ENCODE measurements at regions not wholly inside any gene's neighbourhood (a gene's known extent, or its start where the extent isn't known, plus 50 kb on each side); places are given as distances from the start of the nearest gene placed in this dataset.
"Not testable (repeated sequence)": the region's sequence is repeated elsewhere in the genome, so short reads cannot be mapped to it uniquely, and the experiment has no call there.

DNA sequence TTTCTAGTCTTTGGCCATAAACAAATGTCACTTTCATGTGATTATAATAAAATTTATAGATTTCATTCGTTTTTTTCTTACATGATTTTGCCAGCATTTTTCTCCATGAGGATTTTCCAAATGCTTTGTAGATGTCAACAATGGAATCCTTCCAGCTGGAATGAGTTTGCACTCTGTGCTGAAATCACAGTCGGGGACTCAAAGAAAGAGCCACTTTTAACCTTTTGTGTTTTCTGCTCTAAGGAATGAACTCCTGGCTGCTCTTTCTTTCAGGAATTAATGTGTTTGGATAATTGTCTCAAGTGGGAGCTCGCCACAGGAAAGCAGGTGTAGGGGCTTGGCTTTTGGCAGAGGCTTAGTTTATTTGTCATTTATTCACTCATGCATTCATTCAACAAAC lies 372.3 kb upstream of the SALL1 start:
- DNase-seq, result no peak

- no peak for DNase-seq
Observed at GRCh38 chr16:51522902-51523301, 371.8 kb upstream of the SALL1 start.

DNA sequence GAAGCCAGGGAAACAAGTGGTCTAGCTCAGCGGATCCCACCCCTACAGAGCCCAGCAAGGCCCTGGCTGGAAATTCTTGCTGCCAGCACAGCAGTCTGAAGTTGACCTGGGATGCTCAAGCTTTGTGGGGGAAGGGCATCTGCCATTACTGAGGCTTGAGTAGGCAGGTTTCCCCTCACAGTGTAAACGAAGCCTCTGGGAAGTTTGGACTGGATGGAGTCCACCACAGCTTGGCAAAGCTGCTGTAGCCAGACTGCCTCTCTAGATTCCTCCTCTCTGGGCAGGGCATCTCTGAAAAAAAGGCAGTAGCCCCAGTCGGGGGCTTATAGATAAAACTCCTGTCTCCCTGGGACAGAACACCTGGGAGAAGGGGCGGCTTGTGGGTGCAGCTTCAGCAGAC lies 365.9 kb upstream of the SALL1 start:
- DNase-seq, result not testable (repeated sequence)

DNA sequence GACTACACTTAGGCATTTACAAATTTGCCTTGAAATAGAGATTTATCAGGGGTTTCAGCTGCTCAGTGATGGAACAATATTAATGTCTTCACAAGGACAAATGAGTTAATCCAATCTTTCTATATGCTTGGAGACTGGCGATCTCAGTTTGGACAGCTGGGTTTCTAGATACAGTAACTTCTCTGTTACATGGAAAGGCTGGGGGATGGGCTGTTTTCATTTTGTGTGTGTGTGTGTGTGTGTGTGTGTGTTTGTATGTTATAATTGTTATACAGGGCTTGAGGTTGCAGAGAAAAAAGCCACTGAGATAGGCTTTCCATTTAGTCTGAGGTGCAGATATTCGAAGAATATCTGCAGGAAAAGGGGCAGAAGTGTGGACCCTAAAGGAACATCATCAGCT lies 359.3 kb upstream of the SALL1 start:
- no peak for DNase-seq

- DNase-seq, result no peak
Observed at GRCh38 chr16:51509336-51509735, 358.3 kb upstream of the SALL1 start.

DNA sequence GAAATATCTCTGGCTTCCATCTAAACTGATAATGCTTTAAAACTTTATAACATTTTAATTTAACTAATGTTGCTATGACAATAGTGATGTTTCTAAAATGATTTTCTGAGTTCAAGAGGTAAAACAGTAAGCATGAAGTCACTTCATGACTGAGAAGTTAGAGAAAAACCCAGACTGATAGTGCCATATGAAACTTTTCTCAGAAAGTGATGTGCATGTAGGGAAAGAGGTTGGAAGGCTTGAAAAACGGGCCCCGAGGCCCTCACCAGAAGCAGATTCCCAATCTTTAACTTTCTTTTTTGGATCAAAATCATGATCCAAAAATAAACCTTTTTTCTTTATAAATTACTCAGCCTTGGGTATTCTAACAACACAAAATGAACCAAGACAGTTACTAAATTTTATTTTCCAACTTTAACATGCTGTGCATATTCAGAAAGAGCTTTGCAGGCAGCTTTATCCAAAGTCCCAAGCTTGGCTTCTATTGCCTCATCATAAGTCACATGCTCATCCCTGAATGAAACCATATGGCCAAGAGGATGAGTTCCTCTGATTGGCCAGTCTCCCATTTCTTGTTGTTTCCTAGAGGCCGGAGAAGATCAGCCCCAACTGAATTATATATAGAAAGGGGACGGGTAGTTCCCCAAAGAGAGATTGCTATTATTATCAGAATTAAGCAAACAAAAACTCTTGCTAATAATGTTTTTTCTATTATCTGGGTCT lies 357.6 kb upstream of the SALL1 start:
- no peak for DNase-seq

DNA sequence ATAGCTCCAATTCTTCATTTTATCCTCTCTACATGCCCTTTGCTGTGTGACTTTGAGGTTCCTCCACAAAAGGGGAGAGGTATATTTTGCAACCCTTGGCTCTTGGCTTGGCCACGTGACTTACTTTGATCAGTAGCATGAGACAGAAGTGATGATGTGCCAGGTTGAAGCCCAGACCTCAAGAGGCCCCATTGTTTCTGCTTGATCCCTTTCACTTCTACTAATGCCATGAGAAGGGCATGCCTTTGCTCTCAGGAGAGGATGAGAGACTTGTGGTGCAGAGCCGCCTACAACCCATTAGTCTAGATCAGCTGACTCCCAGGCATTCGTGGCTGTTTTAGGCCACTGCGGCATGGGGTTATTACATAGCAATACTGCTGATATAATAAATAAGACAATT lies 356.2 kb upstream of the SALL1 start:
- no peak for DNase-seq

DNA sequence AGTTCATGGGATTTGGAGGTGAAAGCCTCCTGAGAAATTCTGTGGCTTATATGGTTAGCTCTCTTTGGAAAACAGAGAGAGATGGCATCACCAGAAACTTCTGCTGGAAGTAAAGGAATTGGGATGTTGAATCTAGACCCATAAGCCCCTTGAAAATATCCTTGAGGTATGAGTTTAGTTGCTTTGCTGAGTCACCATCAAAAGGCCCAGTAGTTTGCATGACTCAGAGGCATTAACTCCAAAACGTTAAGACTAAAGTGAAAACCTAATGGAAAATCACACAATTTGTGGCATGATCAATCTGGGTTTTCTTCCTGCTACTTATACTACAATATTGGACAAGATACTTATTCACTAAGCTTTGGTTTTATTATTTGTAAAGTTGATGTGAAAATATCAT lies 349.2 kb upstream of the SALL1 start:
- DNase-seq, result no peak

GRCh38 chr16:51497541-51498211 lies 346.6 kb upstream of the SALL1 start:
- no peak for DNase-seq

- DNase-seq, result no peak
Observed at GRCh38 chr16:51490866-51491265, 339.8 kb upstream of the SALL1 start.

DNA sequence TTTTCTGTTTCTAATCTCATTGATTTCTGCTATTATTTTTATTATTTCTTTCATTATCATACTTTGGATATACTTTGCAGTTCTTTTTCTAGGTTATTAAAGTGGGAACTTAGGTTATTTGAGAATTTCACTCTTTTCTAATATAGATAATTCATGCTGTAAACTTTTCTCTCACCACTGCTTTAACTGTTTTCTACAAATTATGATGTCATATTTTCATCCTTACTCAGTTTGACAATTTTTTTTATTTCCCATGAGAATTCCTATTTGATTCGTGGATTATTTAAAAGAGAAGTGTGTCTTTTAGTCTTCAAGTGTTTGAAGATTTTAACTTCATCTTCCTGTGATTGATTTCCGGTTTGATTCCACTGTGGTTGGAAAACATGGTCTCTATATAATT lies 336.8 kb upstream of the SALL1 start:
- no peak for DNase-seq

GRCh38 chr16:51474414-51475091 lies 323.5 kb upstream of the SALL1 start:
- no peak for DNase-seq

GRCh38 chr16:51473091-51473490 lies 322.0 kb upstream of the SALL1 start:
- no peak for DNase-seq

- DNase-seq, result no peak
Observed at GRCh38 chr16:51470492-51470891, 319.4 kb upstream of the SALL1 start.

DNA sequence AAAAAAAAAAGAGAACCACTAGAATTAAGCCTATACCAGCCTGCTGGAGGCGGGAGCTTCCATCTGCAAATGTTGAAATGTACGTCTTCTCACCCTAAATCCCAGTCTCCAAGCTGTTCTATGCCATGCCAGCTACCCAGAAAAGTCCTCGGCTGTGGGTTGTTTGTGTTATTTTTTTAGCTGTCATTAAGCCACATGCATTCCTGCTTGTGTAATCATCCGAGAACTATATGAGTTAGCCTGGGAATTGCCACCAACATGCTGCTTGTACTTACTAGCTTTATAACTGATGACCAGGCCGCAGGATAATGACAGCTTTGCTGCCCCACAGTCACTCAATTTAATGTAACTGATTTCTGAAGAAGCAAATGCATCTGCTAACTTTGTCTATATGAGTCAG lies 313.9 kb upstream of the SALL1 start:
- no peak for DNase-seq

- DNase-seq, result no peak
Observed at GRCh38 chr16:51461255-51461654, 310.2 kb upstream of the SALL1 start.

DNA sequence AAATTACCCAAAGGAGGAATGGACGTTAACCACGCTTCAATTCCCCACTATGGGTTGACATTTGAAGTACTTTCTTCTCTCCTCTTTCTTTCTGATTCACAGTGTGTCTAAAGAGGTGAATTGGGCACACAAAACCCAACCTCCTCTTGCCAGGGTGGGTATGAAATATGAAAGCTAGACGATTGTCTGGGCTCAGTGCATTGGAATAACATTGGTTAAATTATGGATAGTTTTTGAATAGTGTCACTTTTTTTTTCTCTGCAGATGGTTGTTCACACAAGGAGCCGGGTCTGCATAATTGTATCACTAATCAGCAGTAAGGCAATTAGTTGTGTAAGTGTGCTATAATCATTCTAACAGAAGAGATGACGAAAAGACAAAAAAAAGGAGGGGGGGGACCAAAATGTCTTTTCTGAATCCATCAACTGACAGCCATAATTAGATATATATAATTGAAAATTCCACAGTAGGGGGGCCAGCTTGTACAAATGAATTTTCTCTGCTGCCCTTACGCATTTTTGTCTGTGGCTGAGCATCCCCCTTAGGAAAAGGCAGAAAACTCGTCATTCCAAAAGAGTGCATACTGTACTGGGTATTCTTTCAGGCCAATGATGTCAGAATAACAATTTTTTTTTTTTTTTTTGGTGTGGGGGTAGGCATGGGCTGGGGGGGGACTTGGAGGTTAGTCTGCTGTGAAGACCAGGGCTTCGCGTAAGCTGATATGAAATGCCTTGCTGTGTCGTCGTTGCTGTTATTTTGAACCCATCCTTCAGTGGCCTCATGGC lies 307.5 kb upstream of the SALL1 start:
- DNase-seq, result no peak

DNA sequence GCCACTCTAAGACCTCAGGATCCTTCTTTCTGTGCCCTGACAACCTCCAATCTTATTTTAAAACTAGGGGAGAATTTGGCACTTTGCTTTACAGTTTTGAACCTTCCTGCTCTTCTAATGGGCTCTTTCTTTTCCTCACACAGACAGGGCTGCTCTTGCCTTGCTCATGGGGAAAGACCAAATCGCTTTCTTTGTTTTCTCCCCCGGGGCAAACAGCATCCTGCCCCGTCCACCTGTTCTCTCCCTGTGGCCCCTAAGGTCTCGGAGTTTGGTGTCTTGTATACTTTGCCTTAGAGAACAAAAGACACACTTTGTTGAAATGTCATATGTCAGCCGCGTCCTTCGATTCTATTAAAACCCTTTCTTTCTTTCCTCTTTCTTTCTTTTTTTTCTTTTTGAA lies 306.7 kb upstream of the SALL1 start:
- DNase-seq, result no peak

DNA sequence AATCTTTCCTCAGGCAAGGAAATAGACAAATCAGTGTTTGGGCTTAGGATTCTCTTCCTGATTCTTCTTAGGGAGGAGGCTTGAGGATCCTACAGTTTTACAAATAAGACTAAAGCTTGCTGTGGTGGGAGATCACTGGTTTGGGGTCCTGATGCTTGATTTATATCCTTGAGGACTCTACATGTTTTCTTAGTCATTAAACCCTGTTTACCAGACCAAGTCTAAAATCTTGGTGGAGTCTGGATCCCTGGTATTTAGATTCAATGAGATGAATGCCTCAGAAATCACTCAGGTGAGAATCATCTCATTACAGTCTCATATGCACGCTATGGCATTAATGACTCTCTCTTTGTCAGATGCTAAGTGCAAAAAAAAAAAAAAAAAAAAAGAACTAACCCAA lies 304.3 kb upstream of the SALL1 start:
- DNase-seq, result no peak

- no peak for DNase-seq
Observed at GRCh38 chr16:51453251-51453650, 302.2 kb upstream of the SALL1 start.

DNA sequence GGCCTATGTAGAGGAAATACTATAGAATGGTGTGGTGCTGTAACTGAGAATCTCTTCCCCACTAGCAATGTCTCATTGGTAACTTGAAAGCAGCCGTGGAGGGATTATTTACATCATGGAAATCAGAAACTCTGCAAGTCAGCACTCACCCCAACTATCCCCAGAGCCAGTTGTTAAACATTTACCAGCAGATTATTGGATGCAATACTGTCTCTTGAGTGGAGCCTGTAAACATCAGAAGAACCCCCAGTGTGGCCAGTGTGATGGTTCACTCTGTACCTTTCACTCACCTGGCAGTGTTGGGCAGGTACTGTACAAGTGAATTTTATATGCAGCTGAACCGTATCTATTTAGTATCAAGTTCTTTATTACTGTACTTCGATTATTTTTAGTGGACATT lies 299.8 kb upstream of the SALL1 start:
- DNase-seq, result no peak

GRCh38 chr16:51450376-51450775 lies 299.3 kb upstream of the SALL1 start:
- no peak for DNase-seq

GRCh38 chr16:51449441-51449840 lies 298.4 kb upstream of the SALL1 start:
- no peak for DNase-seq

- DNase-seq, result no peak
Observed at GRCh38 chr16:51445250-51445649, 294.2 kb upstream of the SALL1 start.

Data from activated CD4-positive, alpha-beta T cell treated with anti-CD3 and anti-CD28 coated beads, Interleukin-2, amount 50 U/mL, for 4 hours (primary cell).